MM.1S (cell line): ENCODE measurements at regions not wholly inside any gene's neighbourhood (a gene's known extent, or its start where the extent isn't known, plus 50 kb on each side); places are given as distances from the start of the nearest gene placed in this dataset.

Source experiments
- DNase-seq: peaks from one replicate; pipeline ENCODE4 v3.0.0-alpha.2; 2015
- H2AFZ ChIP-seq: fragments of 300-600 bp; sonication (generic); 2 replicates; pipeline ENCODE4 v1.6.0; 2016; ENCODE audit warnings: antibody characterized with exemption, low read length
- H3F3A ChIP-seq: fragments of 300-600 bp; sonication (generic); 2 replicates; pipeline ENCODE4 v1.6.1; 2016; ENCODE audit warnings: mild to moderate bottlenecking, antibody characterized with exemption, low read length, moderate library complexity, mixed read lengths; ENCODE audit not compliant: insufficient read depth
- H3K27ac ChIP-seq: fragments of 300-600 bp; sonication (generic); 2 replicates; pipeline ENCODE4 v1.5.1; 2016; ENCODE audit warnings: mild to moderate bottlenecking, low read length
- H3K27me3 ChIP-seq: fragments of 300-600 bp; sonication (generic); replicated peaks from 2 replicates; pipeline ENCODE4 v1.6.0; 2016; ENCODE audit warnings: low read length; ENCODE audit not compliant: insufficient read depth
- H3K36me3 ChIP-seq: fragments of 300-600 bp; sonication (generic); replicated peaks from 2 replicates; pipeline ENCODE4 v1.6.1; 2016; ENCODE audit warnings: mild to moderate bottlenecking, low read length, mixed read lengths; ENCODE audit not compliant: insufficient read depth
- H3K4me1 ChIP-seq: fragments of 300-600 bp; sonication (generic); 2 replicates; pipeline ENCODE4 v1.6.1; 2016; ENCODE audit warnings: low read length, mixed read lengths
- H3K4me2 ChIP-seq: fragments of 300-600 bp; sonication (generic); 2 replicates; pipeline ENCODE4 v1.6.0; 2016; ENCODE audit warnings: low read depth, low read length
- H3K4me3 ChIP-seq: fragments of 300-600 bp; sonication (generic); 2 replicates; pipeline ENCODE4 v1.5.1; 2016; ENCODE audit warnings: low read length, mixed read lengths
- H3K79me2 ChIP-seq: fragments of 300-600 bp; sonication (generic); 2 replicates; pipeline ENCODE4 v1.6.1; 2016; ENCODE audit warnings: mixed run types, low read length, mixed read lengths
- H3K9ac ChIP-seq: fragments of 300-600 bp; sonication (generic); 2 replicates; pipeline ENCODE4 v1.6.1; 2016; ENCODE audit warnings: low read length, mixed read lengths
- H3K9me2 ChIP-seq: fragments of 300-600 bp; sonication (generic); replicated peaks from 2 replicates; pipeline ENCODE4 v1.6.1; 2016; ENCODE audit warnings: mild to moderate bottlenecking, low read length, mixed read lengths; ENCODE audit not compliant: insufficient read depth
- H3K9me3 ChIP-seq: fragments of 300-600 bp; sonication (generic); replicated peaks from 2 replicates; pipeline ENCODE4 v1.6.1; 2016; ENCODE audit warnings: mild to moderate bottlenecking, low read length, mixed read lengths; ENCODE audit not compliant: insufficient read depth
- H4K20me1 ChIP-seq: fragments of 300-600 bp; sonication (generic); 2 replicates; pipeline ENCODE4 v1.6.1; 2016; ENCODE audit warnings: mild to moderate bottlenecking, low read length, moderate library complexity, mixed read lengths; ENCODE audit not compliant: insufficient read depth
- EZH2 ChIP-seq: fragments of 300-600 bp; sonication (generic); optimal IDR thresholded peaks from 2 replicates; pipeline ENCODE3; 2017; ENCODE audit warnings: low read depth, mild to moderate bottlenecking, antibody characterized with exemption, low read length, mixed read lengths
- EZH2phosphoT487 ChIP-seq: fragments of 300-600 bp; sonication (generic); IDR thresholded peaks from 2 replicates; pipeline ENCODE4 v1.6.1; 2018; ENCODE audit warnings: antibody characterized with exemption, low read length
- TF ChIP-seq, protein P1 (sequence below): fragments of 300-600 bp; sonication (generic); IDR thresholded peaks from 2 replicates; pipeline ENCODE4 v1.5.1; 2016; ENCODE audit warnings: antibody characterized with exemption, low read length, mixed read lengths

GRCh38 chr5:163386352-163386751 lies 51.0 kb upstream of the CCNG1 start:
- no peaks in the 10 kb centered on the region for H3K27me3 ChIP-seq
- H3K4me1 ChIP-seq = no peaks in the 10 kb centered on the region
- H3K4me2 ChIP-seq = no peak overlapping the region
- H3K36me3 ChIP-seq = no peaks in the 10 kb centered on the region
- H3K4me3 ChIP-seq = no peak overlapping the region
- no peaks in the 10 kb centered on the region for H3K9me2 ChIP-seq
- no peaks in the 10 kb centered on the region for H4K20me1 ChIP-seq
- TF ChIP-seq EZH2 = no peak
- no peak for TF ChIP-seq EZH2phosphoT487
- TF ChIP-seq, protein P1, sequence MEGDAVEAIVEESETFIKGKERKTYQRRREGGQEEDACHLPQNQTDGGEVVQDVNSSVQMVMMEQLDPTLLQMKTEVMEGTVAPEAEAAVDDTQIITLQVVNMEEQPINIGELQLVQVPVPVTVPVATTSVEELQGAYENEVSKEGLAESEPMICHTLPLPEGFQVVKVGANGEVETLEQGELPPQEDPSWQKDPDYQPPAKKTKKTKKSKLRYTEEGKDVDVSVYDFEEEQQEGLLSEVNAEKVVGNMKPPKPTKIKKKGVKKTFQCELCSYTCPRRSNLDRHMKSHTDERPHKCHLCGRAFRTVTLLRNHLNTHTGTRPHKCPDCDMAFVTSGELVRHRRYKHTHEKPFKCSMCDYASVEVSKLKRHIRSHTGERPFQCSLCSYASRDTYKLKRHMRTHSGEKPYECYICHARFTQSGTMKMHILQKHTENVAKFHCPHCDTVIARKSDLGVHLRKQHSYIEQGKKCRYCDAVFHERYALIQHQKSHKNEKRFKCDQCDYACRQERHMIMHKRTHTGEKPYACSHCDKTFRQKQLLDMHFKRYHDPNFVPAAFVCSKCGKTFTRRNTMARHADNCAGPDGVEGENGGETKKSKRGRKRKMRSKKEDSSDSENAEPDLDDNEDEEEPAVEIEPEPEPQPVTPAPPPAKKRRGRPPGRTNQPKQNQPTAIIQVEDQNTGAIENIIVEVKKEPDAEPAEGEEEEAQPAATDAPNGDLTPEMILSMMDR = no peak
- no peaks in the 10 kb centered on the region for H3F3A ChIP-seq
- H2AFZ ChIP-seq = no peak overlapping the region
- DNase-seq = no peak
- no peaks in the 10 kb centered on the region for H3K9me3 ChIP-seq
- H3K9ac ChIP-seq = no peak overlapping the region
- H3K79me2 ChIP-seq = no peaks in the 10 kb centered on the region
- H3K27ac ChIP-seq = no peak overlapping the region

- Histone ChIP-seq H3K4me2 (no peak overlapping the region), H3K79me2 (no peaks in the 10 kb centered on the region), H2AFZ (no peak overlapping the region), H3K4me3 (no peak overlapping the region), H3K9me3 (no peaks in the 10 kb centered on the region), H3K9ac (no peak overlapping the region), H3K27ac (no peak overlapping the region), H3K36me3 (no peaks in the 10 kb centered on the region), H3K4me1 (no peaks in the 10 kb centered on the region), H3K9me2 (no peaks in the 10 kb centered on the region), H3K27me3 (no peaks in the 10 kb centered on the region), H3F3A (no peaks in the 10 kb centered on the region), H4K20me1 (no peaks in the 10 kb centered on the region)
- DNase-seq = no peak
- TF ChIP-seq EZH2phosphoT487 (no peak), EZH2 (no peak)
- TF ChIP-seq, protein P1 = no peak
These were observed 49.6 kb upstream of the CCNG1 start for GRCh38 chr5:163387589-163388343.
